GM21717 (cell line): ENCODE measurements at regions not wholly inside any gene's neighbourhood (a gene's known extent, or its start where the extent isn't known, plus 50 kb on each side); places are given as distances from the start of the nearest gene placed in this dataset.

Source experiments
- ATAC-seq: cut with Tn5 transposase; IDR thresholded peaks from one replicate; pipeline ENCODE4 v1.9.1; 2021; ENCODE audit warnings: mild to moderate bottlenecking, moderate library complexity; ENCODE audit not compliant: unreplicated experiment

GRCh38 chr4:11900359-11900758 lies 471.7 kb upstream of the HS3ST1 start:
- no peak for ATAC-seq

- ATAC-seq = no peak
Observed at GRCh38 chr4:11898796-11899195, 470.1 kb upstream of the HS3ST1 start.

GRCh38 chr4:11895766-11896165 lies 467.1 kb upstream of the HS3ST1 start:
- no peak for ATAC-seq

- no peak for ATAC-seq
Observed at GRCh38 chr4:11894977-11895376, 466.3 kb upstream of the HS3ST1 start.

- ATAC-seq = no peak
Observed at GRCh38 chr4:11894221-11894620, 465.5 kb upstream of the HS3ST1 start.

- no peak for ATAC-seq
Observed at GRCh38 chr4:11889099-11889498, 460.4 kb upstream of the HS3ST1 start.

GRCh38 chr4:11881947-11882346 lies 453.3 kb upstream of the HS3ST1 start:
- ATAC-seq = no peak

GRCh38 chr4:11881364-11881763 lies 452.7 kb upstream of the HS3ST1 start:
- no peak for ATAC-seq

- no peak for ATAC-seq
Observed at GRCh38 chr4:11878241-11878640, 449.5 kb upstream of the HS3ST1 start.

GRCh38 chr4:11876104-11876503 lies 447.4 kb upstream of the HS3ST1 start:
- ATAC-seq = no peak

GRCh38 chr4:11869191-11869870 lies 440.6 kb upstream of the HS3ST1 start:
- ATAC-seq = no peak

- no peak for ATAC-seq
Observed at GRCh38 chr4:11866391-11866790, 437.7 kb upstream of the HS3ST1 start.

GRCh38 chr4:11860996-11861395 lies 432.3 kb upstream of the HS3ST1 start:
- ATAC-seq = no peak

GRCh38 chr4:11857881-11858280 lies 429.2 kb upstream of the HS3ST1 start:
- no peak for ATAC-seq

- ATAC-seq = no peak
Observed at GRCh38 chr4:11847167-11847566, 418.5 kb upstream of the HS3ST1 start.

GRCh38 chr4:11843927-11844326 lies 415.2 kb upstream of the HS3ST1 start:
- no peak for ATAC-seq

- no peak for ATAC-seq
Observed at GRCh38 chr4:11843340-11843739, 414.6 kb upstream of the HS3ST1 start.

GRCh38 chr4:11842620-11843263 lies 414.0 kb upstream of the HS3ST1 start:
- ATAC-seq = no peak

- ATAC-seq = no peak
Observed at GRCh38 chr4:11839889-11840288, 411.2 kb upstream of the HS3ST1 start.

GRCh38 chr4:11831739-11832138 lies 403.0 kb upstream of the HS3ST1 start:
- no peak for ATAC-seq

GRCh38 chr4:11824566-11824965 lies 395.9 kb upstream of the HS3ST1 start:
- no peak for ATAC-seq

GRCh38 chr4:11821772-11822430 lies 393.2 kb upstream of the HS3ST1 start:
- ATAC-seq = no peak
